ENCODE measurements at regions not wholly inside any gene's neighbourhood (a gene's known extent, or its start where the extent isn't known, plus 50 kb on each side); places are given as distances from the start of the nearest gene placed in this dataset.

DNA sequence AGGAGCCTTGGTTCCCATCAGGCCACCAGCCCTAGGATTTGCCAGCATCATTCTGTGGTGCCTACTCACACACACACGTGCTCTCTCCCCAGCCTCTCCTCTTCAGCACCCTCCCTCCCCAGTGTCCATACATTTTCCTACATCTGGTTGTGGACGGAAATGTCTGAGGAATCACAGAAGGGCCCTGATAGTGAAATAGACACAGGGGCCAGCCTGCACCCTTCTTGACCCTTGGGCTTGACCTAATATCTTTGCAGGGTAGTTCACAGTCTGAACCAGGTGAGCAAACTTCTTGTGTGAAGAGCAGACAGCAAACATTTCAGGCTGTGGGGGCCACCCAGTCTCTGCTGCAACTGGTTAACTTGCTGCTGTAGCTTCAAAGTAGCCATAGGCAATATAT lies 108.5 kb upstream of the NXT1 start:
- TF ChIP-seq, protein P1, sequence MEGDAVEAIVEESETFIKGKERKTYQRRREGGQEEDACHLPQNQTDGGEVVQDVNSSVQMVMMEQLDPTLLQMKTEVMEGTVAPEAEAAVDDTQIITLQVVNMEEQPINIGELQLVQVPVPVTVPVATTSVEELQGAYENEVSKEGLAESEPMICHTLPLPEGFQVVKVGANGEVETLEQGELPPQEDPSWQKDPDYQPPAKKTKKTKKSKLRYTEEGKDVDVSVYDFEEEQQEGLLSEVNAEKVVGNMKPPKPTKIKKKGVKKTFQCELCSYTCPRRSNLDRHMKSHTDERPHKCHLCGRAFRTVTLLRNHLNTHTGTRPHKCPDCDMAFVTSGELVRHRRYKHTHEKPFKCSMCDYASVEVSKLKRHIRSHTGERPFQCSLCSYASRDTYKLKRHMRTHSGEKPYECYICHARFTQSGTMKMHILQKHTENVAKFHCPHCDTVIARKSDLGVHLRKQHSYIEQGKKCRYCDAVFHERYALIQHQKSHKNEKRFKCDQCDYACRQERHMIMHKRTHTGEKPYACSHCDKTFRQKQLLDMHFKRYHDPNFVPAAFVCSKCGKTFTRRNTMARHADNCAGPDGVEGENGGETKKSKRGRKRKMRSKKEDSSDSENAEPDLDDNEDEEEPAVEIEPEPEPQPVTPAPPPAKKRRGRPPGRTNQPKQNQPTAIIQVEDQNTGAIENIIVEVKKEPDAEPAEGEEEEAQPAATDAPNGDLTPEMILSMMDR (IDR thresholded peaks at IDR 0.05; ENCODE audit: low read depth, low read length): no peak
- no peak for TF ChIP-seq EZH2phosphoT487 (IDR thresholded peaks at IDR 0.05; ENCODE audit: low read depth)
